ENCODE measurements at regions not wholly inside any gene's neighbourhood (a gene's known extent, or its start where the extent isn't known, plus 50 kb on each side); places are given as distances from the start of the nearest gene placed in this dataset.

- no peak overlapping the region for H3K9ac ChIP-seq (ENCODE audit: insufficient read depth in 1 of 2, low read length in 2 of 2)
- H3K4me1 ChIP-seq (ENCODE audit: control insufficient read depth in 5 of 5, insufficient read depth in 5 of 5, low read length in 5 of 5): no peaks in the 10 kb centered on the region
- no peak overlapping the region for H3K27ac ChIP-seq (ENCODE audit: low read depth in 1 of 2, low read length in 1 of 2)
- no peaks in the 10 kb centered on the region for H3K36me3 ChIP-seq (ENCODE audit: control insufficient read depth in 4 of 4, insufficient read depth in 4 of 4, low read length in 4 of 4)
- no peak for TF ChIP-seq CTCF (IDR thresholded peaks at IDR 0.05; ENCODE audit: control extremely low read depth, extremely low read depth)
- DNase-seq: no peak
- H3K27me3 ChIP-seq (ENCODE audit: control insufficient read depth in 3 of 3, insufficient read depth in 3 of 3, low read length in 2 of 3): no peaks in the 10 kb centered on the region
- ATAC-seq (ENCODE audit: insufficient read depth, low FRiP score): no peak
- H3K9me3 ChIP-seq (ENCODE audit: control insufficient read depth in 4 of 4, insufficient read depth in 3 of 4, low read length in 3 of 4): no peaks in the 10 kb centered on the region
- WGBS, 2 donors: 90 to 91% methylated on average over 14 of the region's 14 CpGs
- no peak overlapping the region for H3K4me3 ChIP-seq
Observed at GRCh38 chr11:127362754-127363308, 362.3 kb upstream of the KIRREL3 start.

GRCh38 chr11:127358160-127358559 is 357.6 kb upstream of the KIRREL3 start:
- ATAC-seq (ENCODE audit: insufficient read depth, low FRiP score) (no peak), DNase-seq (no peak)
- no peaks in the 10 kb centered on the region for H3K9me3 ChIP-seq (ENCODE audit: control insufficient read depth in 4 of 4, insufficient read depth in 3 of 4, low read length in 3 of 4)
- H3K4me1 ChIP-seq (ENCODE audit: control insufficient read depth in 5 of 5, insufficient read depth in 5 of 5, low read length in 5 of 5): no peaks in the 10 kb centered on the region
- no peak for TF ChIP-seq CTCF (IDR thresholded peaks at IDR 0.05; ENCODE audit: control extremely low read depth, extremely low read depth)
- H3K36me3 ChIP-seq (ENCODE audit: control insufficient read depth in 4 of 4, insufficient read depth in 4 of 4, low read length in 4 of 4): no peaks in the 10 kb centered on the region
- 88 to 91% methylated on average over 7 of the region's 7 CpGs for WGBS, 2 donors
- H3K27ac ChIP-seq (ENCODE audit: low read depth in 1 of 2, low read length in 1 of 2): no peak overlapping the region
- no peak overlapping the region for H3K4me3 ChIP-seq
- no peaks in the 10 kb centered on the region for H3K27me3 ChIP-seq (ENCODE audit: control insufficient read depth in 3 of 3, insufficient read depth in 3 of 3, low read length in 2 of 3)
- H3K9ac ChIP-seq (ENCODE audit: insufficient read depth in 1 of 2, low read length in 2 of 2): no peak overlapping the region

GRCh38 chr11:127350476-127350875 is 349.9 kb upstream of the KIRREL3 start:
- DNase-seq (no peak), ATAC-seq (ENCODE audit: insufficient read depth, low FRiP score) (no peak)
- TF ChIP-seq CTCF (IDR thresholded peaks at IDR 0.05; ENCODE audit: control extremely low read depth, extremely low read depth): no peak
- H3K36me3 ChIP-seq (ENCODE audit: control insufficient read depth in 4 of 4, insufficient read depth in 4 of 4, low read length in 4 of 4): no peaks in the 10 kb centered on the region
- no peaks in the 10 kb centered on the region for H3K27me3 ChIP-seq (ENCODE audit: control insufficient read depth in 3 of 3, insufficient read depth in 3 of 3, low read length in 2 of 3)
- H3K27ac ChIP-seq (ENCODE audit: low read depth in 1 of 2, low read length in 1 of 2): no peak overlapping the region
- H3K9me3 ChIP-seq (ENCODE audit: control insufficient read depth in 4 of 4, insufficient read depth in 3 of 4, low read length in 3 of 4): peaks cover 0 to 4% (median 0%) of the 10 kb centered on the region in 4 donors
- H3K4me1 ChIP-seq (ENCODE audit: control insufficient read depth in 5 of 5, insufficient read depth in 5 of 5, low read length in 5 of 5): no peaks in the 10 kb centered on the region
- no peak overlapping the region for H3K4me3 ChIP-seq
- no peak overlapping the region for H3K9ac ChIP-seq (ENCODE audit: insufficient read depth in 1 of 2, low read length in 2 of 2)
- 88 to 91% methylated on average over 3 of the region's 3 CpGs for WGBS, 2 donors
